Endothelial cell of umbilical vein (primary cell): ENCODE measurements at regions not wholly inside any gene's neighbourhood (a gene's known extent, or its start where the extent isn't known, plus 50 kb on each side); places are given as distances from the start of the nearest gene placed in this dataset.

Source experiments
- BruUV-seq: library from RNA; stranded (reverse); fragments of 400-500 nt; replicated peaks from 2 replicates; lab custom pipeline; 2021; lab: Mats Ljungman, UMichigan
- CTCF ChIA-PET: fragments of 300-600, 350-600 bp; sonication (Branson Sonifier 250); formaldehyde crosslinking; loops from one replicate; lab custom pipeline; 2021; ENCODE audit warnings: antibody characterized with exemption, inconsistent platforms; lab: Charles Lee
- POLR2A ChIA-PET: fragments of 300-600, 350-600 bp; sonication (Branson Sonifier 250); formaldehyde crosslinking; loops from one replicate; lab custom pipeline; 2021; ENCODE audit warnings: antibody characterized with exemption, inconsistent platforms; lab: Charles Lee
- DNase-seq: peaks from one replicate; pipeline ENCODE4 v3.0.0-alpha.2; 2011; ENCODE audit warnings: low read depth, low spot score
- FAIRE-seq: peaks from 2 replicates; lab custom pipeline; 2011; peaks lifted over from hg19 to GRCh38; lab: Jason Lieb, UNC
- H2AFZ ChIP-seq: 2 replicates; pipeline ENCODE4 v1.6.0; 2012; ENCODE audit warnings: low read depth, low read length, control low read depth, inconsistent platforms
- H3K27ac ChIP-seq: 2 replicates; pipeline ENCODE4 v1.5.1; 2011; ENCODE audit warnings: low read depth, mild to moderate bottlenecking, control low read depth, low read length, moderate library complexity; ENCODE audit not compliant: insufficient read depth
- H3K27me3 ChIP-seq, 2 experiments: 2 replicates each; pipeline versions ENCODE4 v1.6.0 to v1.6.1; 2011; ENCODE audit warnings: low read length in 2 of 2, mixed read lengths in 1 of 2; ENCODE audit not compliant: control insufficient read depth in 2 of 2, insufficient read depth in 2 of 2
- H3K36me3 ChIP-seq, 2 experiments: 2 replicates in 1 of 2; 3 replicates in 1 of 2; pipeline ENCODE4 v1.5.1; 2011; ENCODE audit warnings: low read length in 2 of 2, mild to moderate bottlenecking in 1 of 2, moderate library complexity in 1 of 2; ENCODE audit not compliant: control insufficient read depth in 2 of 2, insufficient read depth in 2 of 2; ENCODE audit errors: extremely low read depth in 1 of 2
- H3K4me1 ChIP-seq: 3 replicates; pipeline ENCODE4 v1.5.1; 2011; ENCODE audit warnings: mild to moderate bottlenecking, low read length; ENCODE audit not compliant: control insufficient read depth, insufficient read depth; ENCODE audit errors: extremely low read depth
- H3K4me2 ChIP-seq: 2 replicates; pipeline ENCODE4 v1.6.1; 2011; ENCODE audit warnings: low read length, control low read depth, mixed read lengths; ENCODE audit not compliant: insufficient read depth
- H3K4me3 ChIP-seq, 3 experiments: fragments of 200-600 bp in 1 of 3; sonication (generic), shearing (Covaris generic) in 1 of 3; replicated peaks in 1 of 3; 2 replicates each; pipeline ENCODE4 v1.5.1; 2011 to 2016; ENCODE audit warnings: control low read depth in 3 of 3, low read length in 3 of 3, mild to moderate bottlenecking in 2 of 3, inconsistent platforms in 1 of 3, low read depth in 1 of 3, moderate library complexity in 1 of 3; ENCODE audit not compliant: insufficient read depth in 1 of 3
- H3K79me2 ChIP-seq: 2 replicates; pipeline ENCODE4 v1.6.0; 2012; ENCODE audit warnings: low read length, inconsistent platforms; ENCODE audit not compliant: control insufficient read depth, insufficient read depth
- H3K9ac ChIP-seq: replicated peaks from 2 replicates; pipeline ENCODE3; 2011; ENCODE audit warnings: low read length, control low read depth; ENCODE audit not compliant: insufficient read depth; ENCODE audit errors: extremely low read depth
- H3K9me1 ChIP-seq: replicated peaks from 3 replicates; pipeline ENCODE4 v1.6.0; 2011; ENCODE audit warnings: mild to moderate bottlenecking, low read length; ENCODE audit not compliant: control insufficient read depth, insufficient read depth; ENCODE audit errors: extremely low read depth
- H3K9me3 ChIP-seq: replicated peaks from 2 replicates; pipeline ENCODE4 v1.5.1; 2012; ENCODE audit warnings: low read length, inconsistent platforms; ENCODE audit not compliant: control insufficient read depth, insufficient read depth
- H4K20me1 ChIP-seq: replicated peaks from 2 replicates; pipeline ENCODE3; 2011; ENCODE audit warnings: mild to moderate bottlenecking, low read length; ENCODE audit not compliant: control insufficient read depth, insufficient read depth; ENCODE audit errors: extremely low read depth
- EZH2 ChIP-seq: IDR thresholded peaks from 2 replicates; pipeline ENCODE4 v1.6.1; 2012; ENCODE audit warnings: borderline replicate concordance, low read depth, mild to moderate bottlenecking, moderate library complexity, low read length, inconsistent platforms; ENCODE audit not compliant: severe bottlenecking
- FOS ChIP-seq: IDR thresholded peaks from 2 replicates; pipeline ENCODE4 v1.6.1; 2011; ENCODE audit warnings: mild to moderate bottlenecking, low read length, moderate library complexity, borderline replicate concordance; ENCODE audit not compliant: insufficient read depth
- GATA2 ChIP-seq: IDR thresholded peaks from 2 replicates; pipeline ENCODE4 v1.7.0; 2011; ENCODE audit warnings: low read depth, mild to moderate bottlenecking, moderate library complexity, mixed read lengths, low read length; ENCODE audit not compliant: insufficient read length, insufficient read depth
- JUN ChIP-seq: IDR thresholded peaks from 2 replicates; pipeline ENCODE4 v1.6.1; 2011; ENCODE audit warnings: borderline replicate concordance, low read depth; ENCODE audit not compliant: insufficient read length, insufficient read depth
- MYC ChIP-seq: IDR thresholded peaks from one replicate; pipeline ENCODE4 v1.6.1; 2011; ENCODE audit warnings: mild to moderate bottlenecking, low read depth, low read length
- POLR2A ChIP-seq: IDR thresholded peaks from 2 replicates; pipeline ENCODE4 v1.6.1; 2012; ENCODE audit warnings: low read depth, mild to moderate bottlenecking, control low read depth, low read length
- POLR2AphosphoS5 ChIP-seq: IDR thresholded peaks from 2 replicates; pipeline ENCODE4 v1.6.1; 2012; ENCODE audit warnings: low read depth, mild to moderate bottlenecking, control low read depth, low read length, moderate library complexity; ENCODE audit not compliant: insufficient read depth
- dilution Hi-C: fragments of 300-500 bp; cut with MboI; formaldehyde crosslinking; loops from one replicate; pipeline ENCODE4 v1.15.0; 2019; ENCODE audit warnings: low sequenced_read_pairs; ENCODE audit not compliant: extremely low pct_ligation_motif_present
- intact Hi-C: fragments of 100-400 bp; cut with micrococcal nuclease; formaldehyde crosslinking; loops from one replicate; pipeline ENCODE4 v1.10.0; 2022
- TF ChIP-seq, protein P1 (sequence below), 2 donors: IDR thresholded peaks; 1 replicate in 1 of 2; 2 replicates in 1 of 2; pipeline ENCODE4 v1.5.1; 2011; ENCODE audit warnings: low read length in 2 of 2, mild to moderate bottlenecking in 2 of 2, moderate library complexity in 2 of 2, control low read depth in 1 of 2, inconsistent platforms in 1 of 2, low read depth in 1 of 2; ENCODE audit not compliant: insufficient read depth in 1 of 2; ENCODE audit errors: extremely low read depth in 1 of 2
- TF ChIP-seq, protein P2 (sequence below): IDR thresholded peaks from 2 replicates; pipeline ENCODE4 v1.6.1; 2011; ENCODE audit not compliant: insufficient read depth, insufficient read length

DNA sequence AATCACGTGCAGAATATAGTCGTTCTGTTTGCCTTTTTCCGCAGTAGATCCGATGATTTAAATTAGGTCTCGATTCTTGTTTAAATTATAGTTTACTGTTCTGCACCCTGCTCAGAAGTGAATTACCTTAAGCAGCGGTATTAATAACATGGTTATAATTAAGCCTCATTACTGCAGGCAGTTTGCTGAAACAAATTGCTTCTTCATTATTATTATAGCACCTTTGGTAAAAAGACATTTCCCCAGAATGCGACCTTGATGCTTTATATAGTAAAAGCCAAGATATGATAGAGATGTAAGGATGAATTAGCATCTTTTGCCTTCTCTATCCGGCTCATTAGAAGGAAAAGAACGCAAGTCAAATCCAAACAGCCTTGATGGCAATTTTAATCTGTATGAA lies 625.2 kb upstream of the CADM1 start:
- Histone ChIP-seq H3K36me3 (no peaks in the 10 kb centered on the region), H3K9ac (no peak overlapping the region), H3K4me1 (no peaks in the 10 kb centered on the region), H3K79me2 (no peaks in the 10 kb centered on the region), H2AFZ (no peak overlapping the region), H3K27ac (no peak overlapping the region), H4K20me1 (no peaks in the 10 kb centered on the region), H3K4me3 (no peak overlapping the region), H3K9me1 (no peaks in the 10 kb centered on the region), H3K4me2 (no peak overlapping the region), H3K27me3 (no peaks in the 10 kb centered on the region), H3K9me3 (no peaks in the 10 kb centered on the region)
- DNase-seq (no peak), FAIRE-seq (no peak)
- TF ChIP-seq, protein P1, sequence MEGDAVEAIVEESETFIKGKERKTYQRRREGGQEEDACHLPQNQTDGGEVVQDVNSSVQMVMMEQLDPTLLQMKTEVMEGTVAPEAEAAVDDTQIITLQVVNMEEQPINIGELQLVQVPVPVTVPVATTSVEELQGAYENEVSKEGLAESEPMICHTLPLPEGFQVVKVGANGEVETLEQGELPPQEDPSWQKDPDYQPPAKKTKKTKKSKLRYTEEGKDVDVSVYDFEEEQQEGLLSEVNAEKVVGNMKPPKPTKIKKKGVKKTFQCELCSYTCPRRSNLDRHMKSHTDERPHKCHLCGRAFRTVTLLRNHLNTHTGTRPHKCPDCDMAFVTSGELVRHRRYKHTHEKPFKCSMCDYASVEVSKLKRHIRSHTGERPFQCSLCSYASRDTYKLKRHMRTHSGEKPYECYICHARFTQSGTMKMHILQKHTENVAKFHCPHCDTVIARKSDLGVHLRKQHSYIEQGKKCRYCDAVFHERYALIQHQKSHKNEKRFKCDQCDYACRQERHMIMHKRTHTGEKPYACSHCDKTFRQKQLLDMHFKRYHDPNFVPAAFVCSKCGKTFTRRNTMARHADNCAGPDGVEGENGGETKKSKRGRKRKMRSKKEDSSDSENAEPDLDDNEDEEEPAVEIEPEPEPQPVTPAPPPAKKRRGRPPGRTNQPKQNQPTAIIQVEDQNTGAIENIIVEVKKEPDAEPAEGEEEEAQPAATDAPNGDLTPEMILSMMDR (IDR thresholded peaks at IDR 0.05; ENCODE audit: extremely low read depth in 1 of 2, insufficient read depth in 1 of 2, low read depth in 1 of 2, low read length in 2 of 2): no peak
- TF ChIP-seq, protein P2, sequence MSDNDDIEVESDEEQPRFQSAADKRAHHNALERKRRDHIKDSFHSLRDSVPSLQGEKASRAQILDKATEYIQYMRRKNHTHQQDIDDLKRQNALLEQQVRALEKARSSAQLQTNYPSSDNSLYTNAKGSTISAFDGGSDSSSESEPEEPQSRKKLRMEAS: no peak
- TF ChIP-seq FOS (no peak), MYC (no peak), GATA2 (no peak), EZH2 (no peak), POLR2AphosphoS5 (no peak), POLR2A (no peak), JUN (no peak)
- no TSS peak for BruUV-seq
- dilution Hi-C loops: no loop called here
- ChIA-PET CTCF (no interaction called here), POLR2A (no interaction called here)
- intact Hi-C loops: no loop called here
